ENCODE measurements at regions not wholly inside any gene's neighbourhood (a gene's known extent, or its start where the extent isn't known, plus 50 kb on each side); places are given as distances from the start of the nearest gene placed in this dataset.

- no peak for TF ChIP-seq REST (IDR thresholded peaks at IDR 0.05; ENCODE audit: borderline replicate concordance)
- TF ChIP-seq CTCF (IDR thresholded peaks at IDR 0.05; ENCODE audit: poor library complexity, severe bottlenecking): no peak
- no peak for TF ChIP-seq POLR2AphosphoS5 (IDR thresholded peaks at IDR 0.05)
- no peak for TF ChIP-seq EP300 (conservative IDR thresholded peaks at IDR 0.05; ENCODE audit: poor library complexity, severe bottlenecking)
- no peak for TF ChIP-seq EZH2 (IDR thresholded peaks at IDR 0.05; ENCODE audit: borderline replicate concordance, insufficient read depth, low read length, poor library complexity, severe bottlenecking)
- no peak for TF ChIP-seq MXI1 (conservative IDR thresholded peaks at IDR 0.05; ENCODE audit: poor library complexity, severe bottlenecking)
- TF ChIP-seq RAD21 (conservative IDR thresholded peaks at IDR 0.05): no peak
These were observed 88.5 kb upstream of the RPL38 start for GRCh38 chr17:74114881-74115470.

Data from neural cell (in vitro differentiated cells).